ENCODE measurements at regions not wholly inside any gene's neighbourhood (a gene's known extent, or its start where the extent isn't known, plus 50 kb on each side); places are given as distances from the start of the nearest gene placed in this dataset.

DNA sequence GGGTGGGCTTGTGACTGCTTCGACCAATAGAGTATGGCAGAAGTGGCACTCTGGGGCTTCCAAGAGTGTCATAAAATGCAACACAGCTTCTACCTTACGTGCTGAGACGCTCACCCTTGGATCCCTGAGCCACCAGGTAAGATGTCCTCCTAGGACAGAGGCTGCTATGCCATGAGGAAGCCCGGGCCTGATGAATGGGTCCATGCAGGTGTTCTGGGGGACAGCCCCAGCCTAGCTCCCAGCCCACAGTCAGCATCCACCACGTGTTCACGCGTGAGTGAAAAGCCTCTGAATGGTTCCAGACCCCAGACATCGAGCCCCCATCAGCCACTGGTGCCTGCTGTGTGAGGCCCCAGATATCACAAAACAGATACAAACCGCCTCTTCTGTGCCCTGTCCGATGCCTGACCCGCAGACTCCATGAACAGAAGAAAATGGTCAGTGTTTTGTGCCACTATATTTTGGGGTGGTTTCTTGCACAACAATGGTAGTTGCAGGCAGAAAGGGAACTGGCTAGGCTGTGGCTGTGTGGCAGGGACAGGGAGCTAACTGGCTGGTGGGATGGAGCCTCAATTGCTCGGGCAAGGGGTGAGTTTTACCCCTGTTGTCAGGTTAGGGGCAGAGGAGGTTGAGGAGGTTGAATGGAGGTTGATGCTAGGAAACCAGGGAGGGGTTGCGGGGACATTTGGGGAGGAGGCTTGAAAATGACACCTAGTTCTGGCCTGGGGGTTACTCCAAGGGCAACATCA, 92.2 kb downstream of the LINGO1 start:
- DNase-seq = no peak

- DNase-seq = no peak
These were observed 93.8 kb downstream of the LINGO1 start for GRCh38 chr15:77538793-77539497.

DNA sequence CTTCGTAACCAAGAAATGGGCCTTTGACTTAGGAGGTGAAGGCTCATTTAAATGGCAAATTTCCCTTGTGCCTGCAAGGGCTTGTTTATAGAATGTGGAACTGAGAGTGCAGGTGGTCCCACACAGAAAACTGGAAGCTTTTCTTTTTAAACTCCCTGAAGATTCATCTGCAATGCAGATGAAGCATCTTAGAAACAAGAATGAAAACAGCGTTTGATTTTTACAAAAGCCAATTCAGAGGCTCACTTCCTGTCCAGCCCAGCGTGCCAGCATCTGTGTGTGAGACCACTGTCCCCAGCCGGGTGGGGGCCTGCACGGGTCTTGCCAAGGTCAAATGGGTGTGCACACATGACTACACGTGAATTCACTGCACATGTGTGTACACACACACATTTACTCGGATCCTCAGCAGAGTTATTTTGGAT, 94.7 kb downstream of the LINGO1 start:
- DNase-seq = peak in 9 of 14 donors; percentile 9 to 63 (median 44)

- DNase-seq = no peak
These were observed 95.7 kb downstream of the LINGO1 start for GRCh38 chr15:77537006-77537405.

DNA sequence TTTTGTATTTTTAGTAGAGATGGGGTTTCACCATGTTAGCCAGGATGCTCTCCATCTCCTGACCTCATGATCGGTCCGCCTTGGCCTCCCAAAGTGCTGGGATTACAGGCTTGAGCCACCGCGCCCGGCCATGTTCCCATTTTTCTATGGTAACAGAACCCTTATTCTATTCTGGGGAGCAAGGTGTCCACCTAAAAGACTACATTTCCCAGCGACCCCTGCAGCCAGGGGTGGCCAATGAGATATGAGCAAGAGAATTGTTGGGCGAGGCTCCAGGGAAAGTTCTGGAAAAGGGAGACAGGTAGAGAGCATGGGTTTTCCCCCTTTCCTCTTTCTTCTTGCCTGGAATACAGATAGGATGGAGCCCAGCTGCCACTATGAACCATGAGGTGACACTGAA, 96.9 kb downstream of the LINGO1 start:
- no peak for DNase-seq
